Urinary bladder (tissue), 3 donors: ENCODE measurements at regions not wholly inside any gene's neighbourhood (a gene's known extent, or its start where the extent isn't known, plus 50 kb on each side); places are given as distances from the start of the nearest gene placed in this dataset.

Experiments
- DNase-seq: peaks from one replicate; pipeline ENCODE4 v3.0.0-alpha.2; 2015; ENCODE audit errors: extremely low spot score
- H3K27ac ChIP-seq: one replicate; pipeline ENCODE4 v1.5.1; 2013; ENCODE audit warnings: low read depth, mild to moderate bottlenecking, moderate library complexity
- H3K36me3 ChIP-seq: one replicate; pipeline ENCODE4 v1.6.1; 2013; ENCODE audit warnings: mild to moderate bottlenecking, moderate library complexity; ENCODE audit not compliant: insufficient read depth
- H3K4me1 ChIP-seq: one replicate; pipeline ENCODE4 v1.6.1; 2013; ENCODE audit warnings: mild to moderate bottlenecking, moderate library complexity; ENCODE audit not compliant: insufficient read depth
- H3K4me3 ChIP-seq: one replicate; pipeline ENCODE4 v1.5.1; 2013; ENCODE audit warnings: low read depth, low read length
- WGBS: extraction: QIAGEN DNeasy Blood & Tissue Kit; methylation state at CpG from one replicate; pipeline ENCODE4 v1.1.7; 2013; 5-methylcytosine and 5-hydroxymethylcytosine counted together
- donor health status: healthy with polysubstance abuse.
- donor health status: healthy.

- no peak overlapping the region for H3K27ac ChIP-seq
- no peak for DNase-seq
- H3K4me3 ChIP-seq = no peak overlapping the region
- H3K36me3 ChIP-seq = no peaks in the 10 kb centered on the region
- 85% methylated on average over 4 of the region's 4 CpGs for WGBS
- no peaks in the 10 kb centered on the region for H3K4me1 ChIP-seq
Observed at GRCh38 chr13:107185889-107186288, 618.0 kb upstream of the ARGLU1 start.

GRCh38 chr13:107170270-107170931 lies 602.5 kb upstream of the ARGLU1 start:
- H3K4me1 ChIP-seq = no peaks in the 10 kb centered on the region
- H3K4me3 ChIP-seq = no peak overlapping the region
- no peaks in the 10 kb centered on the region for H3K36me3 ChIP-seq
- 84% methylated on average over 12 of the region's 12 CpGs for WGBS
- no peak for DNase-seq
- H3K27ac ChIP-seq = no peak overlapping the region

GRCh38 chr13:107157271-107157670 lies 589.3 kb upstream of the ARGLU1 start:
- no peak for DNase-seq
- H3K4me1 ChIP-seq = no peaks in the 10 kb centered on the region
- no peak overlapping the region for H3K27ac ChIP-seq
- H3K4me3 ChIP-seq = no peak overlapping the region
- no peaks in the 10 kb centered on the region for H3K36me3 ChIP-seq
- WGBS = 47% methylated on average over 2 of the region's 2 CpGs

- Histone ChIP-seq H3K4me3 (no peak overlapping the region), H3K36me3 (no peaks in the 10 kb centered on the region), H3K4me1 (no peaks in the 10 kb centered on the region), H3K27ac (no peak overlapping the region)
- DNase-seq = no peak
Observed at GRCh38 chr13:107144432-107144831, 576.5 kb upstream of the ARGLU1 start.

- Histone ChIP-seq H3K4me1 (no peaks in the 10 kb centered on the region), H3K27ac (no peak overlapping the region), H3K4me3 (no peak overlapping the region), H3K36me3 (no peaks in the 10 kb centered on the region)
- WGBS = 73% methylated on average over 3 of the region's 3 CpGs
- no peak for DNase-seq
Observed at GRCh38 chr13:107141767-107142166, 573.8 kb upstream of the ARGLU1 start.

- H3K27ac ChIP-seq = no peak overlapping the region
- no peak for DNase-seq
- H3K36me3 ChIP-seq = no peaks in the 10 kb centered on the region
- 26% methylated on average over 1 of the region's 1 CpG for WGBS
- H3K4me1 ChIP-seq = no peaks in the 10 kb centered on the region
- H3K4me3 ChIP-seq = no peak overlapping the region
Observed at GRCh38 chr13:107139006-107139405, 571.1 kb upstream of the ARGLU1 start.

GRCh38 chr13:107138486-107138885 lies 570.5 kb upstream of the ARGLU1 start:
- Histone ChIP-seq H3K36me3 (no peaks in the 10 kb centered on the region), H3K27ac (no peak overlapping the region), H3K4me1 (no peaks in the 10 kb centered on the region), H3K4me3 (no peak overlapping the region)
- 63% methylated on average over 1 of the region's 1 CpG for WGBS
- DNase-seq = no peak

GRCh38 chr13:107133950-107134349 lies 566.0 kb upstream of the ARGLU1 start:
- no peak for DNase-seq
- Histone ChIP-seq H3K36me3 (no peaks in the 10 kb centered on the region), H3K4me1 (no peaks in the 10 kb centered on the region), H3K4me3 (no peak overlapping the region), H3K27ac (no peak overlapping the region)
- 89% methylated on average over 5 of the region's 5 CpGs for WGBS

- 90% methylated on average over 1 of the region's 1 CpG for WGBS
- Histone ChIP-seq H3K27ac (no peak overlapping the region), H3K4me3 (no peak overlapping the region), H3K36me3 (no peaks in the 10 kb centered on the region), H3K4me1 (no peaks in the 10 kb centered on the region)
- DNase-seq = no peak
Observed at GRCh38 chr13:107130566-107130965, 562.6 kb upstream of the ARGLU1 start.

GRCh38 chr13:107124730-107125129 lies 556.8 kb upstream of the ARGLU1 start:
- Histone ChIP-seq H3K27ac (no peak overlapping the region), H3K36me3 (no peaks in the 10 kb centered on the region), H3K4me3 (no peak overlapping the region), H3K4me1 (no peaks in the 10 kb centered on the region)
- WGBS = 52% methylated on average over 5 of the region's 5 CpGs
- DNase-seq = no peak

- H3K27ac ChIP-seq = no peak overlapping the region
- WGBS = 3% methylated on average over 2 of the region's 2 CpGs
- H3K4me3 ChIP-seq = no peak overlapping the region
- H3K4me1 ChIP-seq = no peaks in the 10 kb centered on the region
- DNase-seq = no peak
- H3K36me3 ChIP-seq = no peaks in the 10 kb centered on the region
Observed at GRCh38 chr13:107124129-107124718, 556.3 kb upstream of the ARGLU1 start.

GRCh38 chr13:107121793-107122192 lies 553.9 kb upstream of the ARGLU1 start:
- DNase-seq = no peak
- Histone ChIP-seq H3K36me3 (no peaks in the 10 kb centered on the region), H3K27ac (no peak overlapping the region), H3K4me3 (no peak overlapping the region), H3K4me1 (no peaks in the 10 kb centered on the region)
- 62% methylated on average over 1 of the region's 1 CpG for WGBS

GRCh38 chr13:107119989-107120881 lies 552.3 kb upstream of the ARGLU1 start:
- H3K27ac ChIP-seq = no peak overlapping the region
- no peak overlapping the region for H3K4me3 ChIP-seq
- WGBS = 91% methylated on average over 7 of the region's 7 CpGs
- no peak for DNase-seq
- no peaks in the 10 kb centered on the region for H3K4me1 ChIP-seq
- no peaks in the 10 kb centered on the region for H3K36me3 ChIP-seq

GRCh38 chr13:107118506-107118905 lies 550.6 kb upstream of the ARGLU1 start:
- no peaks in the 10 kb centered on the region for H3K36me3 ChIP-seq
- H3K4me1 ChIP-seq = no peaks in the 10 kb centered on the region
- no peak for DNase-seq
- 50% methylated on average over 5 of the region's 5 CpGs for WGBS
- no peak overlapping the region for H3K27ac ChIP-seq
- H3K4me3 ChIP-seq = no peak overlapping the region
